H1 (cell line): ENCODE measurements at regions not wholly inside any gene's neighbourhood (a gene's known extent, or its start where the extent isn't known, plus 50 kb on each side); places are given as distances from the start of the nearest gene placed in this dataset.

Experiments used
- CTCF ChIA-PET: fragments of 300-600 bp; sonication (Branson Sonifier 250); formaldehyde crosslinking; loops from one replicate; lab custom pipeline; 2021; ENCODE audit not compliant: partially characterized antibody; lab: Charles Lee
- POLR2A ChIA-PET: fragments of 300-600 bp; sonication (Branson Sonifier 250); formaldehyde crosslinking; loops from one replicate; lab custom pipeline; 2021; ENCODE audit warnings: inconsistent platforms; ENCODE audit not compliant: partially characterized antibody; lab: Charles Lee
- DNase-seq, 2 experiments: peaks; one replicate each; pipeline versions ENCODE4 v3.0.0 to v3.0.0-alpha.2; 2010 to 2022; ENCODE audit warnings: low spot score in 2 of 2, low read depth in 1 of 2, mixed read lengths in 1 of 2
- FAIRE-seq: peaks from 2 replicates; lab custom pipeline; 2011; peaks lifted over from hg19 to GRCh38; lab: Jason Lieb, UNC
- H2AFZ ChIP-seq: 2 replicates; pipeline ENCODE4 v1.8.1; 2012; ENCODE audit warnings: low read length, inconsistent platforms
- H2AK5ac ChIP-seq: 2 replicates; pipeline ENCODE4 v1.6.1; 2013; ENCODE audit warnings: low read depth, low read length
- H2BK120ac ChIP-seq: replicated peaks from 2 replicates; pipeline ENCODE3; 2013; ENCODE audit warnings: low read depth, low read length, inconsistent platforms
- H2BK12ac ChIP-seq: 2 replicates; pipeline ENCODE4 v1.6.1; 2013; ENCODE audit warnings: low read depth, low read length
- H2BK15ac ChIP-seq: 2 replicates; pipeline ENCODE4 v1.6.1; 2013; ENCODE audit warnings: low read length
- H2BK20ac ChIP-seq: 2 replicates; pipeline ENCODE4 v1.6.1; 2013; ENCODE audit warnings: low read length
- H2BK5ac ChIP-seq: 2 replicates; pipeline ENCODE4 v1.6.1; 2013; ENCODE audit warnings: low read depth, low read length
- H3K14ac ChIP-seq: 2 replicates; pipeline ENCODE4 v1.6.1; 2013; ENCODE audit warnings: inconsistent platforms; ENCODE audit not compliant: insufficient read length
- H3K18ac ChIP-seq: 2 replicates; pipeline ENCODE4 v1.6.1; 2013; ENCODE audit warnings: low read length; ENCODE audit errors: extremely low read depth
- H3K23ac ChIP-seq: 2 replicates; pipeline ENCODE4 v1.6.1; 2013; ENCODE audit warnings: inconsistent platforms; ENCODE audit not compliant: insufficient read length
- H3K23me2 ChIP-seq: 2 replicates; pipeline ENCODE4 v1.6.1; 2013; ENCODE audit warnings: low read depth, low read length
- H3K27ac ChIP-seq: 2 replicates; pipeline ENCODE4 v1.6.1; 2011; ENCODE audit warnings: low read depth, low read length, inconsistent platforms
- H3K27me3 ChIP-seq, 4 experiments: replicated peaks in 1 of 4; 1 replicate in 1 of 4; 2 replicates in 3 of 4; pipeline versions ENCODE4 v1.6.1 to v1.8.1; 2011 to 2013; ENCODE audit warnings: low read length in 3 of 4, mild to moderate bottlenecking in 3 of 4, inconsistent platforms in 2 of 4, mixed read lengths in 2 of 4, moderate library complexity in 1 of 4; ENCODE audit not compliant: control insufficient read depth in 3 of 4, insufficient read depth in 3 of 4; ENCODE audit errors: extremely low read depth in 1 of 4
- H3K36me3 ChIP-seq, 4 experiments: 2 replicates each; pipeline versions ENCODE4 v1.6.1 to v1.8.1; 2011 to 2013; ENCODE audit warnings: mild to moderate bottlenecking in 4 of 4, low read length in 3 of 4, moderate library complexity in 2 of 4, control low read depth in 1 of 4, inconsistent platforms in 1 of 4; ENCODE audit not compliant: insufficient read depth in 4 of 4, control insufficient read depth in 2 of 4
- H3K4ac ChIP-seq: replicated peaks from 2 replicates; pipeline ENCODE3; 2013; ENCODE audit warnings: low read length, low read depth, mixed read lengths, inconsistent platforms; ENCODE audit not compliant: insufficient read length
- H3K4me1 ChIP-seq, 4 experiments: replicated peaks in 1 of 4; 1 replicate in 1 of 4; 2 replicates in 3 of 4; pipeline versions ENCODE4 v1.6.1 to v1.8.1; 2011 to 2013; ENCODE audit warnings: low read length in 3 of 4, inconsistent platforms in 2 of 4, mixed read lengths in 1 of 4; ENCODE audit not compliant: insufficient read depth in 4 of 4, control insufficient read depth in 3 of 4
- H3K4me2 ChIP-seq, 2 experiments: 2 replicates each; pipeline versions ENCODE4 v1.6.1 to v1.8.1; 2011 to 2013; ENCODE audit warnings: low read depth in 2 of 2, low read length in 2 of 2, control low read depth in 1 of 2, inconsistent platforms in 1 of 2, mild to moderate bottlenecking in 1 of 2; ENCODE audit not compliant: insufficient read depth in 1 of 2
- H3K4me3 ChIP-seq, 4 experiments: fragments of 200-600, 300-600 bp in 1 of 4; sonication (generic), shearing (Covaris generic), sonication (Bioruptor Twin) in 1 of 4; 2 replicates each; pipeline versions ENCODE4 v1.5.1 to v1.8.1; 2011 to 2016; ENCODE audit warnings: low read length in 4 of 4, low read depth in 3 of 4, control low read depth in 2 of 4, inconsistent platforms in 2 of 4, mild to moderate bottlenecking in 2 of 4, mixed read lengths in 1 of 4, moderate library complexity in 1 of 4; ENCODE audit not compliant: insufficient read depth in 2 of 4; ENCODE audit errors: extremely low read depth in 1 of 4
- H3K56ac ChIP-seq: replicated peaks from 2 replicates; pipeline ENCODE3; 2013; ENCODE audit warnings: low read depth, mild to moderate bottlenecking, mixed read lengths, low read length, inconsistent platforms; ENCODE audit not compliant: insufficient read length
- H3K79me1 ChIP-seq: 2 replicates; pipeline ENCODE4 v1.6.1; 2013; ENCODE audit warnings: low read depth, low read length, control low read depth
- H3K79me2 ChIP-seq, 2 experiments: 2 replicates each; pipeline versions ENCODE4 v1.6.1 to v1.8.1; 2012 to 2013; ENCODE audit warnings: low read length in 2 of 2, mild to moderate bottlenecking in 2 of 2, inconsistent platforms in 1 of 2; ENCODE audit not compliant: insufficient read depth in 2 of 2, control insufficient read depth in 1 of 2
- H3K9ac ChIP-seq, 4 experiments: replicated peaks in 1 of 4; 1 replicate in 1 of 4; 2 replicates in 3 of 4; pipeline versions ENCODE4 v1.6.1 to v1.8.1; 2011 to 2013; ENCODE audit warnings: low read depth in 3 of 4, low read length in 3 of 4, control low read depth in 2 of 4, mild to moderate bottlenecking in 2 of 4, moderate library complexity in 2 of 4, inconsistent platforms in 1 of 4; ENCODE audit errors: extremely low read depth in 1 of 4
- H3K9me3 ChIP-seq, 2 experiments: 2 replicates each; pipeline versions ENCODE4 v1.6.1 to v1.8.1; 2012 to 2013; ENCODE audit warnings: mild to moderate bottlenecking in 2 of 2, moderate library complexity in 2 of 2, control low read depth in 1 of 2, inconsistent platforms in 1 of 2, low read depth in 1 of 2, low read length in 1 of 2, mixed read lengths in 1 of 2; ENCODE audit not compliant: insufficient read depth in 2 of 2
- H4K20me1 ChIP-seq, 2 experiments: replicated peaks in 1 of 2; 2 replicates each; pipeline versions ENCODE3 to v1.8.1; 2011 to 2013; ENCODE audit warnings: inconsistent platforms in 2 of 2, low read length in 2 of 2, mild to moderate bottlenecking in 1 of 2; ENCODE audit not compliant: insufficient read depth in 2 of 2, control insufficient read depth in 1 of 2
- H4K5ac ChIP-seq: 2 replicates; pipeline ENCODE4 v1.6.1; 2013; ENCODE audit warnings: low read length, low read depth, mixed read lengths, inconsistent platforms; ENCODE audit not compliant: insufficient read length
- H4K8ac ChIP-seq: 2 replicates; pipeline ENCODE4 v1.8.0; 2013; ENCODE audit warnings: mild to moderate bottlenecking, moderate library complexity, low read length, inconsistent platforms; ENCODE audit not compliant: insufficient read depth; ENCODE audit errors: extremely low read depth
- H4K91ac ChIP-seq: replicated peaks from 2 replicates; pipeline ENCODE3; 2013; ENCODE audit warnings: low read length, mixed read lengths, inconsistent platforms; ENCODE audit not compliant: insufficient read length
- BACH1 ChIP-seq: IDR thresholded peaks from 2 replicates; pipeline ENCODE4 v1.6.1; 2012; ENCODE audit warnings: low read length, improper control_type of control experiment
- BCL11A ChIP-seq, 2 experiments: IDR thresholded peaks; one replicate each; pipeline ENCODE4 v1.6.1; 2011; ENCODE audit warnings: low read depth in 2 of 2, low read length in 2 of 2, mild to moderate bottlenecking in 2 of 2
- CTCF ChIP-seq, 3 experiments: IDR thresholded peaks; 1 replicate in 2 of 3; 2 replicates in 1 of 3; pipeline versions ENCODE4 v1.5.1 to v1.6.1; 2011; ENCODE audit warnings: low read length in 3 of 3, mild to moderate bottlenecking in 3 of 3, inconsistent platforms in 2 of 3, low read depth in 1 of 3, moderate library complexity in 1 of 3; ENCODE audit not compliant: insufficient read depth in 1 of 3; ENCODE audit errors: control extremely low read depth in 1 of 3
- GABPA ChIP-seq: IDR thresholded peaks from 2 replicates; pipeline ENCODE4 v1.6.1; 2011; ENCODE audit warnings: mild to moderate bottlenecking, low read length, moderate library complexity, borderline replicate concordance; ENCODE audit not compliant: insufficient read depth
- HDAC6 ChIP-seq: IDR thresholded peaks from one replicate; pipeline ENCODE4 v1.7.1; 2012; ENCODE audit warnings: low read depth, mild to moderate bottlenecking, inconsistent platforms, low read length, moderate library complexity
- JUND ChIP-seq: IDR thresholded peaks from 2 replicates; pipeline ENCODE4 v1.6.1; 2011; ENCODE audit warnings: mild to moderate bottlenecking, improper control_type of control experiment, low read length
- KDM5A ChIP-seq: fragments of 200-600 bp; IDR thresholded peaks from 2 replicates; pipeline ENCODE4 v1.7.1; 2012; ENCODE audit warnings: mild to moderate bottlenecking, low read length, inconsistent platforms, mixed read lengths
- RFX5 ChIP-seq: IDR thresholded peaks from 2 replicates; pipeline ENCODE4 v1.6.1; 2011; ENCODE audit warnings: low read depth, low read length, improper control_type of control experiment, borderline replicate concordance
- RXRA ChIP-seq: IDR thresholded peaks from 2 replicates; pipeline ENCODE4 v1.6.1; 2011; ENCODE audit warnings: low read depth, mild to moderate bottlenecking, low read length, moderate library complexity; ENCODE audit not compliant: insufficient read depth
- SP1 ChIP-seq: IDR thresholded peaks from 2 replicates; pipeline ENCODE4 v1.6.1; 2011; ENCODE audit warnings: low read depth, low read length
- TEAD4 ChIP-seq: IDR thresholded peaks from 2 replicates; pipeline ENCODE4 v1.6.1; 2012; ENCODE audit warnings: low read depth, low read length, inconsistent platforms, mixed read lengths
- YY1 ChIP-seq: IDR thresholded peaks from 2 replicates; pipeline ENCODE4 v1.6.1; 2011; ENCODE audit warnings: low read depth, mild to moderate bottlenecking, low read length
- WGBS, 2 experiments: shearing (Covaris generic) in 1 of 2; methylation state at CpG; one replicate each; pipeline versions ENCODE4 v1.1.6 to v1.1.7; 2013 to 2015; ENCODE audit warnings: low lambda C conversion rate in 2 of 2, mixed read lengths in 2 of 2, inconsistent platforms in 1 of 2, low coverage in 1 of 2, missing lambda C conversion rate in 1 of 2; ENCODE audit not compliant: insufficient replicate concordance in 2 of 2, insufficient coverage in 1 of 2, insufficient read length in 1 of 2; ENCODE audit errors: extremely low coverage in 1 of 2, missing lambda C conversion rate in 1 of 2; 5-methylcytosine and 5-hydroxymethylcytosine counted together

- H4K91ac ChIP-seq, result no peak overlapping the region
- H4K8ac ChIP-seq, result no peak overlapping the region
- no peak overlapping the region for H3K9ac ChIP-seq
- no peak overlapping the region for H2BK15ac ChIP-seq
- no peak overlapping the region for H3K4ac ChIP-seq
- no peak overlapping the region for H3K18ac ChIP-seq
- H2BK5ac ChIP-seq, result no peak overlapping the region
- H2BK20ac ChIP-seq, result no peak overlapping the region
- H3K14ac ChIP-seq, result no peak overlapping the region
- H3K36me3 ChIP-seq, result 0 out of 8 replicates have a peak, but pooled peaks cover 0 to 3% (median 0%) of the 10 kb centered on the region in 4 experiments
- no peaks in the 10 kb centered on the region for H3K79me1 ChIP-seq
- H3K23me2 ChIP-seq, result no peaks in the 10 kb centered on the region
- no peak overlapping the region for H2BK120ac ChIP-seq
- H3K79me2 ChIP-seq, result no peaks in the 10 kb centered on the region
- no peak for FAIRE-seq
- no peak overlapping the region for H3K4me3 ChIP-seq
- ChIA-PET POLR2A (interaction anchor here (0.7 kb wide), 1 partner anchor 244 kb away, joined by 3 read pairs; no protein-coding TSS in a partner anchor), CTCF (interaction anchor here (0.6 to 1.4 kb wide), 3 partner anchors 101 to 338 kb away, joined by 3 read pairs; no protein-coding TSS in a partner anchor)
- no peak overlapping the region for H3K23ac ChIP-seq
- peaks cover 0 to 3% (median 0%) of the 10 kb centered on the region in 4 experiments; a peak in 1 of 7 replicates for H3K4me1 ChIP-seq
- H3K56ac ChIP-seq, result no peak overlapping the region
- H3K4me2 ChIP-seq, result no peak overlapping the region
- no peaks in the 10 kb centered on the region for H3K27me3 ChIP-seq
- H3K9me3 ChIP-seq, result no peaks in the 10 kb centered on the region
- no peak overlapping the region for H3K27ac ChIP-seq
- 94% methylated on average over 2 of the region's 2 CpGs; no CpG with 5 or more reads in 1 of the 2 experiments for WGBS, 2 experiments
- DNase-seq, result no peak
- no peak overlapping the region for H2BK12ac ChIP-seq
- no peak overlapping the region for H2AK5ac ChIP-seq
- no peak overlapping the region for H4K5ac ChIP-seq
- H2AFZ ChIP-seq, result no peak overlapping the region
- H4K20me1 ChIP-seq, result no peaks in the 10 kb centered on the region
- TF ChIP-seq CTCF (IDR thresholded peaks at IDR 0.05; ENCODE audit: control extremely low read depth in 1 of 3, insufficient read depth in 1 of 3, low read depth in 1 of 3, low read length in 3 of 3), result no peak
- TF ChIP-seq SP1, result no peak
- TF ChIP-seq BACH1, result no peak
- TF ChIP-seq JUND, result no peak
- no peak for TF ChIP-seq RFX5
- TF ChIP-seq HDAC6, result no peak
- no peak for TF ChIP-seq GABPA
- no peak for TF ChIP-seq KDM5A
- no peak for TF ChIP-seq TEAD4
- no peak for TF ChIP-seq RXRA
- TF ChIP-seq BCL11A (IDR thresholded peaks at IDR 0.05; ENCODE audit: low read depth in 2 of 2, low read length in 2 of 2), result no peak
- TF ChIP-seq YY1, result no peak
These were observed 350.0 kb downstream of the CD83 start for GRCh38 chr6:14467591-14467990.
